ENCODE measurements at regions not wholly inside any gene's neighbourhood (a gene's known extent, or its start where the extent isn't known, plus 50 kb on each side); places are given as distances from the start of the nearest gene placed in this dataset.

DNA sequence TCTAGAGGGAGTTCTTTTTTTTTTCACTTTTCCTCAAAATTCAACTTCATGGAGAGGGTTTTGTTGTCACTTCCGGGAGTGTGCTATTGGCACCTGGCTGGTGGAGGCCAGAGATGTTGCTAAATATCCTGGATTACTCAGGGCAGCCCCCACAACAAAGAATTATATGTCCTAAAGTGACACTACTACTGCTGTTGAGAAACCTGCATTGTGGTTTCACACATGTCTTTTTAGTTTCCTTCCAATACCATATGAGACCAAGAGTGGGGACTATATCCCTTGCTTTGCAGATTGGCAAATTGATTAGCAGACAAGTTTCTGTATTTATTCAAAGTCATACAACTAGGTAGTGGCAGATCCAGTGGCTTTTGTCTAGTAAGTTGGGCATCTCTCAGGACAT, 826.8 kb downstream of the TRIB2 start:
- Histone ChIP-seq H3K4me1 (ENCODE audit: control insufficient read depth in 1 of 2, insufficient read depth in 2 of 2, low read length in 2 of 2) (no peaks in the 10 kb centered on the region), H3K27me3 (ENCODE audit: low read depth, low read length) (no peaks in the 10 kb centered on the region), H3K36me3 (ENCODE audit: control insufficient read depth in 1 of 2, insufficient read depth in 2 of 2, low read length in 2 of 2) (no peaks in the 10 kb centered on the region), H3K27ac (ENCODE audit: low read length) (no peak overlapping the region), H3K9me3 (ENCODE audit: control insufficient read depth in 1 of 2, low read length in 2 of 2) (no peaks in the 10 kb centered on the region), H3K4me3 (ENCODE audit: low read depth in 1 of 2, low read length in 2 of 2) (no peak overlapping the region)

DNA sequence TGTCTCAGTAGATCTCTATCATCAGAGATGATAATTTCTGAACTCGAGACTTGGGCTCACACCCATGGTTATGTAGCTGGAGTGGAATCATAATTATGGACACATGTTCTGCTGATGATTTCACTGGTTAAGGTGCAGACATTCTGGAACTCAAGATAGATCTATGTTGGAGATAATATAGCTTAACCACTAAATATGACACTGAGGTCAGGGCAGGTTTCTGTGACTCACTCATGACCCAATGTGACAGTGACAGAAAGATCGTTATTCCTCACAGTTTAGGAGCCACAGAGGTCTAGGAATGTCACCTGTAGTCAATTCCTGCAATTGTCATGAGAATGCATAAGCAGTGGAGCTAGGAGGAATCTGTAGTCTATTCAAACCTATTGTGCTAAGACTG, 828.6 kb downstream of the TRIB2 start:
- Histone ChIP-seq H3K4me3 (ENCODE audit: low read depth in 1 of 2, low read length in 2 of 2) (no peak overlapping the region), H3K4me1 (ENCODE audit: control insufficient read depth in 1 of 2, insufficient read depth in 2 of 2, low read length in 2 of 2) (no peaks in the 10 kb centered on the region), H3K9me3 (ENCODE audit: control insufficient read depth in 1 of 2, low read length in 2 of 2) (no peaks in the 10 kb centered on the region), H3K27me3 (ENCODE audit: low read depth, low read length) (no peaks in the 10 kb centered on the region), H3K36me3 (ENCODE audit: control insufficient read depth in 1 of 2, insufficient read depth in 2 of 2, low read length in 2 of 2) (no peaks in the 10 kb centered on the region), H3K27ac (ENCODE audit: low read length) (no peak overlapping the region)

DNA sequence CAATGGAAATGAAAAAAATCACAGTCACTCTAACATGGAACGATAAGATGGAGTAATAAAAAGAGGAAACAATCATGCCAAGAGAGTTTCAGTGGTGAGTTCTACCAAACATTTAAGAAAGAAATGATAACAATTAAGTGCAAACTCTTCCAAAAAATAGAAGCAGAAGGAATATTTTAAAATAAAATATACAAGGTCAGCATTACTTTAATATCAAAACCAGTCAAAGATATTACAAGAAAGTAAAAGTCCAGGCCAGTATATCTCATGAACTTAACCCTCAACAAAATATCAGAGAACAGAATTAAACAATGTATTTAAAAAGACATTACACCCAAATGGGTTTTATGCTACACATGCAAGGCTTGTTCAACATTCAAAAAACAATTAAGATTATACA, 829.4 kb downstream of the TRIB2 start:
- Histone ChIP-seq H3K27me3 (ENCODE audit: low read depth, low read length) (no peaks in the 10 kb centered on the region), H3K36me3 (ENCODE audit: control insufficient read depth in 1 of 2, insufficient read depth in 2 of 2, low read length in 2 of 2) (no peaks in the 10 kb centered on the region), H3K4me1 (ENCODE audit: control insufficient read depth in 1 of 2, insufficient read depth in 2 of 2, low read length in 2 of 2) (no peaks in the 10 kb centered on the region), H3K27ac (ENCODE audit: low read length) (no peak overlapping the region), H3K4me3 (ENCODE audit: low read depth in 1 of 2, low read length in 2 of 2) (no peak overlapping the region), H3K9me3 (ENCODE audit: control insufficient read depth in 1 of 2, low read length in 2 of 2) (no peaks in the 10 kb centered on the region)

DNA sequence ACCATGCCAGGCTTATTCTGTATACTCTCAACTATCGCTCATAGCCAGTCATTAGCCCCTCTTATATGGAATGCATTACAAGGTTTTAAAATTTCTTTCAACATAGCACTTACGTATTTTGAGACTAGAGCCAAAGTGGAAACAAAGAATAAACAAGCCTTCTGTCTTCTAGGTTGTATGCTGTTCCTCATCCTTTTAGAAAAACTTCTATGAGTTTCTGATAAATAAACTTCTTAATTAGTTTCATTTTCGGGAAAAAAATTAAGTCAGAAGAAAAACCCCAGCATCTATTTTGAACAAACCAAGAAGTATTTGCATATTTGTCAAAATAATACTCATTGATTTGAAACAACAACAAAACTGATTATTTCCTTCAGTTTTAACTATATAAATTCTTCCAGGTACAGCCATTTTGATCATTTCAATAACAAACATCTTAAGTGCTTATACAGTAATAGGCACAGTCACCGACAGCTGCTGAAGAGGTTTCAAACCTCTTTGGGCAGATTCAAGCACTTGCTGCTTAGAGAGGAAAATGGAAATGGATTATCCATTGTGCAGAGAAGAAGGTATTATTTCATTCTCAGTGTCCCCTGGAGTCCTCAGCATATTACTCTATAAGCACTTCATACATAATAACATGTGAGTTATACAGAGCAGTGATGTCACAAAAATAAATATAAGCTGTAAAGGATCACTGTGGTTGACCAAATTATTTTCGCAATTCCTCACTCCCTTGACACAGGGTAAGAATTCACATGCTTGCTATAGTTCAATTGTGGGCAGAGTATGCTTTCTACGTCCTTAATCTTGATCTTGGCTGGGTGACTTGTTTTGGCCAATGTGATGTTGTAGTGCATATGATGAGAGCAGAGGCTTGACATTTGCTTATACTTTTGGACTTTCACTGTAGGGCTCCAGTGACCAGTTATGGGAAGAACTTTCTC, 833.8 kb downstream of the TRIB2 start:
- no peaks in the 10 kb centered on the region for H3K27me3 ChIP-seq (ENCODE audit: low read depth, low read length)
- H3K9me3 ChIP-seq (ENCODE audit: control insufficient read depth in 1 of 2, low read length in 2 of 2) = no peaks in the 10 kb centered on the region
- no peaks in the 10 kb centered on the region for H3K4me1 ChIP-seq (ENCODE audit: control insufficient read depth in 1 of 2, insufficient read depth in 2 of 2, low read length in 2 of 2)
- H3K27ac ChIP-seq (ENCODE audit: low read length) = no peak overlapping the region
- H3K4me3 ChIP-seq (ENCODE audit: low read depth in 1 of 2, low read length in 2 of 2) = no peak overlapping the region
- no peaks in the 10 kb centered on the region for H3K36me3 ChIP-seq (ENCODE audit: control insufficient read depth in 1 of 2, insufficient read depth in 2 of 2, low read length in 2 of 2)

- Histone ChIP-seq H3K9me3 (ENCODE audit: control insufficient read depth in 1 of 2, low read length in 2 of 2) (no peaks in the 10 kb centered on the region), H3K27ac (ENCODE audit: low read length) (no peak overlapping the region), H3K4me1 (ENCODE audit: control insufficient read depth in 1 of 2, insufficient read depth in 2 of 2, low read length in 2 of 2) (no peaks in the 10 kb centered on the region)
These were observed 841.6 kb downstream of the TRIB2 start for GRCh38 chr2:13558368-13558767.

DNA sequence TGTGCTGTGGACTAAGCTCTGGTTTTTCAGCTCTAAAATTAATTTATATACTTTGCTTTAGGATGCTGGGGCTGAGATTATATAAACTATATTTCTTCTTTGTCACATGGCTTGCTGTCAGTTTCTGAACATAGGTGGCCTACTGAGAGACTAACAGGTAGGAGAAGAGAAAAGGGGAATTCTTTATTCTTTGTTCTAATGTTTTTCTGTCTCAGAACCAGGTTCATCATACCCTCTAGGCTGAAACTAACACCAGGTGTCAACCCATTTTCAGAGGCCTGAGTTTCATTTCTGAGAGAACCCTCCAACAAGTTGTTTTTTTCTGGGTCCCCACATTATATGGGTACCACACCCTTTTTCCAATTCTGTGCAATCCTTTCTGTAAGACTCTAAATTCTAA, 843.6 kb downstream of the TRIB2 start:
- no peak overlapping the region for H3K27ac ChIP-seq (ENCODE audit: low read length)
- H3K27me3 ChIP-seq (ENCODE audit: low read depth, low read length) = no peaks in the 10 kb centered on the region
- H3K4me3 ChIP-seq (ENCODE audit: low read depth in 1 of 2, low read length in 2 of 2) = no peak overlapping the region
- no peaks in the 10 kb centered on the region for H3K4me1 ChIP-seq (ENCODE audit: control insufficient read depth in 1 of 2, insufficient read depth in 2 of 2, low read length in 2 of 2)
- H3K9me3 ChIP-seq (ENCODE audit: control insufficient read depth in 1 of 2, low read length in 2 of 2) = no peaks in the 10 kb centered on the region
- no peaks in the 10 kb centered on the region for H3K36me3 ChIP-seq (ENCODE audit: control insufficient read depth in 1 of 2, insufficient read depth in 2 of 2, low read length in 2 of 2)

More at GRCh38 chr2:13558368-13558767, 841.6 kb downstream of the TRIB2 start:
- Histone ChIP-seq H3K4me3 (ENCODE audit: low read depth in 1 of 2, low read length in 2 of 2) (no peak overlapping the region), H3K27me3 (ENCODE audit: low read depth, low read length) (no peaks in the 10 kb centered on the region), H3K36me3 (ENCODE audit: control insufficient read depth in 1 of 2, insufficient read depth in 2 of 2, low read length in 2 of 2) (no peaks in the 10 kb centered on the region)

DNA sequence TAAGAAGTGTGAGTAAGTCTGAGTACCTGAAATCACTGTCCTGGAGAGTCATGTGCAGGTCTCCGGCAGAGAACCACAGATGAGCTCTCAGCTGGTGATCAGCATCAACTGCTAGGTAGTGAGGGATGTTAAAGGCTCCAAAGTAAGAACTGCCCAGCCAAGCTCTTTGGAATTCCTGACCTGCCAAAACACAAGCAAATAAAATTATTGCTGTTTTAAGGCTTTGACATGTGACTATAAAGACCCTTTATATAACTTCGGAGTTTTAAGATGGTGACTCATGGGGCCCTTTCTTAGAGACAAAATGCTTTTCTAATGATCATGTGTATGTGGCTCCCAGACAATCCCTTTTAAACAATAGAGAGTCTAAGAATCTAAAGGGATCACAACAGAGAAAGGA, 855.7 kb downstream of the TRIB2 start:
- H3K36me3 ChIP-seq (ENCODE audit: control insufficient read depth in 1 of 2, insufficient read depth in 2 of 2, low read length in 2 of 2) = no peaks in the 10 kb centered on the region
- H3K4me1 ChIP-seq (ENCODE audit: control insufficient read depth in 1 of 2, insufficient read depth in 2 of 2, low read length in 2 of 2) = no peaks in the 10 kb centered on the region
- H3K27me3 ChIP-seq (ENCODE audit: low read depth, low read length) = no peaks in the 10 kb centered on the region
- no peak overlapping the region for H3K27ac ChIP-seq (ENCODE audit: low read length)
- no peaks in the 10 kb centered on the region for H3K9me3 ChIP-seq (ENCODE audit: control insufficient read depth in 1 of 2, low read length in 2 of 2)
- H3K4me3 ChIP-seq (ENCODE audit: low read depth in 1 of 2, low read length in 2 of 2) = no peak overlapping the region

GRCh38 chr2:13574831-13575230, 858.1 kb downstream of the TRIB2 start:
- Histone ChIP-seq H3K27ac (ENCODE audit: low read length) (no peak overlapping the region), H3K4me3 (ENCODE audit: low read depth in 1 of 2, low read length in 2 of 2) (no peak overlapping the region), H3K9me3 (ENCODE audit: control insufficient read depth in 1 of 2, low read length in 2 of 2) (no peaks in the 10 kb centered on the region), H3K36me3 (ENCODE audit: control insufficient read depth in 1 of 2, insufficient read depth in 2 of 2, low read length in 2 of 2) (no peaks in the 10 kb centered on the region), H3K4me1 (ENCODE audit: control insufficient read depth in 1 of 2, insufficient read depth in 2 of 2, low read length in 2 of 2) (no peaks in the 10 kb centered on the region), H3K27me3 (ENCODE audit: low read depth, low read length) (no peaks in the 10 kb centered on the region)

GRCh38 chr2:13576406-13577036, 859.8 kb downstream of the TRIB2 start:
- Histone ChIP-seq H3K9me3 (ENCODE audit: control insufficient read depth in 1 of 2, low read length in 2 of 2) (no peaks in the 10 kb centered on the region), H3K4me1 (ENCODE audit: control insufficient read depth in 1 of 2, insufficient read depth in 2 of 2, low read length in 2 of 2) (no peaks in the 10 kb centered on the region), H3K27me3 (ENCODE audit: low read depth, low read length) (no peaks in the 10 kb centered on the region), H3K36me3 (ENCODE audit: control insufficient read depth in 1 of 2, insufficient read depth in 2 of 2, low read length in 2 of 2) (no peaks in the 10 kb centered on the region), H3K4me3 (ENCODE audit: low read depth in 1 of 2, low read length in 2 of 2) (no peak overlapping the region), H3K27ac (ENCODE audit: low read length) (no peak overlapping the region)

- H3K9me3 ChIP-seq (ENCODE audit: control insufficient read depth in 1 of 2, low read length in 2 of 2) = no peaks in the 10 kb centered on the region
- no peaks in the 10 kb centered on the region for H3K27me3 ChIP-seq (ENCODE audit: low read depth, low read length)
- H3K27ac ChIP-seq (ENCODE audit: low read length) = no peak overlapping the region
- H3K4me3 ChIP-seq (ENCODE audit: low read depth in 1 of 2, low read length in 2 of 2) = no peak overlapping the region
- H3K4me1 ChIP-seq (ENCODE audit: control insufficient read depth in 1 of 2, insufficient read depth in 2 of 2, low read length in 2 of 2) = no peaks in the 10 kb centered on the region
- H3K36me3 ChIP-seq (ENCODE audit: control insufficient read depth in 1 of 2, insufficient read depth in 2 of 2, low read length in 2 of 2) = no peaks in the 10 kb centered on the region
These were observed 861.8 kb downstream of the TRIB2 start for GRCh38 chr2:13578547-13578946.

DNA sequence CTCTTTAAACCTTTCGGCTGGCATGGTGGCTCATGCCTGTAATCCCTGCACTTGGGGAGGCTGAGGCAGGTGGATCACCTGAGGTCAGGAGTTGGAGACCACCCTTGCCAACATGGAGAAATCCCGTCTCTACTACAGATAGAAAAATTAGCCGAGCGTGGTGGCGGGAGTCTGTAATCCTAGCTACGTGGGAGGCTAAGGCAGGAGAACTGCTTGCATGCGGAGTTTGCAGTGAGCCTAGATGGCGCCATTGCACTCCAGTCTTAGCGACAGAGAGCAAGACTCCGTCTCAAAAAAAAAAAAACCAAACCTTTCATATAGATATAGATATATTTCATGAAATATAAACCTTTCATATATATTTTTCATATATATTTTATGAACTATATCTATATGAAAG, 864.7 kb downstream of the TRIB2 start:
- H3K4me3 ChIP-seq (ENCODE audit: low read depth in 1 of 2, low read length in 2 of 2) = no peak overlapping the region
- H3K27me3 ChIP-seq (ENCODE audit: low read depth, low read length) = no peaks in the 10 kb centered on the region
- H3K36me3 ChIP-seq (ENCODE audit: control insufficient read depth in 1 of 2, insufficient read depth in 2 of 2, low read length in 2 of 2) = no peaks in the 10 kb centered on the region
- H3K27ac ChIP-seq (ENCODE audit: low read length) = no peak overlapping the region
- H3K4me1 ChIP-seq (ENCODE audit: control insufficient read depth in 1 of 2, insufficient read depth in 2 of 2, low read length in 2 of 2) = no peaks in the 10 kb centered on the region
- H3K9me3 ChIP-seq (ENCODE audit: control insufficient read depth in 1 of 2, low read length in 2 of 2) = no peaks in the 10 kb centered on the region

Data from muscle layer of duodenum (tissue), 2 donors.